Mammary epithelial cell (primary cell): ENCODE measurements at regions not wholly inside any gene's neighbourhood (a gene's known extent, or its start where the extent isn't known, plus 50 kb on each side); places are given as distances from the start of the nearest gene placed in this dataset.

ENCODE experiments used
- CTCF ChIP-seq, 2 donors: IDR thresholded peaks in 1 of 2; conservative IDR thresholded peaks in 1 of 2; 2 replicates each; pipeline ENCODE4 v1.5.1; 2011 to 2012; ENCODE audit warnings: inconsistent platforms in 2 of 2, low read length in 2 of 2, mild to moderate bottlenecking in 2 of 2, control low read depth in 1 of 2, low read depth in 1 of 2; ENCODE audit not compliant: insufficient read depth in 1 of 2; ENCODE audit errors: extremely low read depth in 1 of 2
- EZH2 ChIP-seq: IDR thresholded peaks from 2 replicates; pipeline ENCODE4 v1.6.1; 2012; ENCODE audit warnings: low read length, inconsistent platforms, borderline replicate concordance

GRCh38 chr15:69743091-69743490 is 290.5 kb downstream of the RPLP1 start:
- TF ChIP-seq CTCF (conservative IDR thresholded peaks at IDR 0.05 in 1 of 2, IDR thresholded peaks at IDR 0.05 in 1 of 2; ENCODE audit: extremely low read depth in 1 of 2, insufficient read depth in 1 of 2, low read depth in 1 of 2, low read length in 2 of 2) (no peak), EZH2 (no peak)
